Heart right ventricle (tissue), 16 donors: ENCODE measurements at regions not wholly inside any gene's neighbourhood (a gene's known extent, or its start where the extent isn't known, plus 50 kb on each side); places are given as distances from the start of the nearest gene placed in this dataset.

ENCODE experiments used
- ATAC-seq, 8 donors: fragments of 200-7000 bp; cut with Tn5 transposase; one replicate each; pipeline ENCODE4 v1.9.1; 2020; ENCODE audit warnings: mild to moderate bottlenecking in 8 of 8, moderate library complexity in 8 of 8, moderate number of reproducible peaks in 1 of 8
- DNase-seq, 2 donors: peaks; one replicate each; pipeline ENCODE4 v3.0.0-alpha.2; 2020
- H3K27ac ChIP-seq, 10 donors: fragments of 200-600 bp; sonication (generic) in 2 of 10; one replicate each; pipeline versions ENCODE4 v1.5.0 to v1.8.0; 2020 to 2022; ENCODE audit warnings: mild to moderate bottlenecking in 3 of 10
- H3K27me3 ChIP-seq, 7 donors: fragments of 200-600 bp; one replicate each; pipeline ENCODE4 v1.8.0; 2021 to 2022; ENCODE audit warnings: mild to moderate bottlenecking in 2 of 7
- H3K36me3 ChIP-seq, 9 donors: fragments of 200-600 bp; sonication (generic) in 1 of 9; one replicate each; pipeline versions ENCODE4 v1.5.0 to v1.8.0; 2020 to 2022; ENCODE audit warnings: mild to moderate bottlenecking in 2 of 9
- H3K4me1 ChIP-seq, 9 donors: fragments of 200-600 bp; sonication (generic) in 1 of 9; one replicate each; pipeline versions ENCODE4 v1.5.0 to v1.8.0; 2020 to 2022; ENCODE audit warnings: mild to moderate bottlenecking in 4 of 9
- H3K4me3 ChIP-seq, 10 donors: fragments of 200-600 bp; sonication (generic) in 2 of 10; one replicate each; pipeline versions ENCODE4 v1.5.0 to v1.8.0; 2020 to 2022; ENCODE audit warnings: mild to moderate bottlenecking in 7 of 10, moderate library complexity in 2 of 10
- H3K9me3 ChIP-seq, 11 donors: fragments of 200-600 bp in 10 of 11; sonication (generic) in 2 of 11; one replicate each; pipeline versions ENCODE4 v1.5.0 to v1.8.0; 2013 to 2022; ENCODE audit warnings: mild to moderate bottlenecking in 2 of 11, control low read depth in 1 of 11, moderate library complexity in 1 of 11
- CTCF ChIP-seq, 9 donors: fragments of 200-600 bp; sonication (generic) in 2 of 9; IDR thresholded peaks; one replicate each; pipeline versions ENCODE4 v1.5.0 to v1.8.0; 2021 to 2022; ENCODE audit warnings: antibody characterized with exemption in 9 of 9, mild to moderate bottlenecking in 5 of 9, moderate library complexity in 1 of 9
- WGBS, 2 donors: extraction: QIAGEN DNeasy Blood & Tissue Kit; methylation state at CpG; one replicate each; pipeline ENCODE4 v1.1.7; 2013; ENCODE audit warnings: inconsistent platforms in 1 of 2; 5-methylcytosine and 5-hydroxymethylcytosine counted together
- intact Hi-C, 10 donors: fragments of 100-400 bp; cut with DNase I; formaldehyde crosslinking; loops; one replicate each; pipeline versions ENCODE4 v1.11.1 to v1.14.2; 2022
- donor health status: Arrhythmogenic right ventricular cardiomyopathy.
- donor health status: ischemic (EF 13 %, LVEDD 7.1; RV severe dilation, severe dysfunction).
- donor health status: healthy with polysubstance abuse.
- donor health status: DM: no; HTN: yes; CAD: no.
- donor health status: DM: no; HTN: no; CAD: no.
- donor health status: ischemic (EF 25% LVEDD 6.9; RV normal size, moderate dysfunction).
- donor health status: ischemic (EF 25% LVEDD 5.7; RV mildly dilated, moderate dysfunction).
- donor health status: healthy.
- donor health status: DM: yes; HTN: yes; CAD: no.
- donor health status: Ischemic cardiomyopathy.
- donor health status: ischemic (EF 35%, LVEDD 5.7; RV mildly dilated, moderate dysfunction).
- donor health status: nonischemic (EF 11% LVEDD 7.7; RV severe dilation, severe dysfunction).
- donor health status: DM: yes; HTN: yes; CAD: no.
- donor health status: PGD.
- donor health status: ischemic (EF 29% LVEDD 5.4; RV normal size, mild dysfunction).
- donor health status: nonischemic (EF 23%, LVEDD 6.1; RV moderate dilation, normal function).

- intact Hi-C loops, result loop anchor here in 1 of 10 donors (5.0 kb wide), 1 partner anchor 297 kb away; no protein-coding TSS in a partner anchor
- Histone ChIP-seq H3K27ac (no peak overlapping the region), H3K4me3 (no peak overlapping the region), H3K27me3 (no peaks in the 10 kb centered on the region), H3K4me1 (peaks cover 0 to 20% (median 0%) of the 10 kb centered on the region in 9 donors), H3K9me3 (peaks cover 0 to 3% (median 0%) of the 10 kb centered on the region in 11 donors), H3K36me3 (no peaks in the 10 kb centered on the region)
- DNase-seq (no peak), ATAC-seq (no peak)
- TF ChIP-seq CTCF (IDR thresholded peaks at IDR 0.05), result no peak
- WGBS, 2 donors, result 86 to 89% methylated on average over 1 of the region's 1 CpG
Observed at GRCh38 chr11:4194889-4195288, 100.3 kb downstream of the RRM1 start.

GRCh38 chr11:4191031-4191571, 96.5 kb downstream of the RRM1 start:
- no peak overlapping the region for H3K4me3 ChIP-seq
- H3K36me3 ChIP-seq, result no peaks in the 10 kb centered on the region
- ATAC-seq (peak; percentile 56 to 95 (median 88)), DNase-seq (peak; percentile 73 to 81)
- intact Hi-C loops, result loop anchor here in 3 of 10 donors (2.0 to 5.0 kb wide), 3 partner anchors 301 to 304 kb away; no protein-coding TSS in a partner anchor
- H3K9me3 ChIP-seq, result no peaks in the 10 kb centered on the region
- peak overlapping the region in 9 of 10 donors; percentile 50 to 84 (median 66) for H3K27ac ChIP-seq
- no peak for TF ChIP-seq CTCF (IDR thresholded peaks at IDR 0.05)
- H3K4me1 ChIP-seq, result peaks cover 0 to 19% (median 5%) of the 10 kb centered on the region in 9 donors
- H3K27me3 ChIP-seq, result no peaks in the 10 kb centered on the region
- WGBS, 2 donors, result 36 to 53% methylated on average over 9 of the region's 9 CpGs

- no peak overlapping the region for H3K4me3 ChIP-seq
- intact Hi-C loops, result loop anchor here in 3 of 10 donors (2.0 to 5.0 kb wide), 3 partner anchors 302 to 304 kb away; no protein-coding TSS in a partner anchor
- TF ChIP-seq CTCF (IDR thresholded peaks at IDR 0.05), result no peak
- no peaks in the 10 kb centered on the region for H3K36me3 ChIP-seq
- no peaks in the 10 kb centered on the region for H3K9me3 ChIP-seq
- peaks cover 0 to 19% (median 5%) of the 10 kb centered on the region in 9 donors for H3K4me1 ChIP-seq
- H3K27ac ChIP-seq, result peak overlapping the region in 9 of 10 donors; percentile 50 to 84 (median 66)
- ATAC-seq (peak in 6 of 8 donors; percentile 9 to 52 (median 27)), DNase-seq (no peak)
- 42 to 61% methylated on average over 8 of the region's 8 CpGs for WGBS, 2 donors
- no peaks in the 10 kb centered on the region for H3K27me3 ChIP-seq
Observed at GRCh38 chr11:4190519-4190918, 95.9 kb downstream of the RRM1 start.

GRCh38 chr11:4190098-4190497, 95.5 kb downstream of the RRM1 start:
- Histone ChIP-seq H3K27me3 (no peaks in the 10 kb centered on the region), H3K36me3 (no peaks in the 10 kb centered on the region), H3K27ac (peak overlapping the region in 5 of 10 donors; percentile 56 to 77 (median 69)), H3K4me3 (no peak overlapping the region), H3K9me3 (no peaks in the 10 kb centered on the region), H3K4me1 (peaks cover 0 to 19% (median 5%) of the 10 kb centered on the region in 9 donors)
- DNase-seq (no peak), ATAC-seq (no peak)
- 50% methylated on average over 2 of the region's 2 CpGs for WGBS, 2 donors
- intact Hi-C loops, result loop anchor here in 3 of 10 donors (2.0 to 5.0 kb wide), 3 partner anchors 302 to 305 kb away; no protein-coding TSS in a partner anchor
- no peak for TF ChIP-seq CTCF (IDR thresholded peaks at IDR 0.05)
